Astrocyte (in vitro differentiated cells and primary cell): ENCODE measurements at regions not wholly inside any gene's neighbourhood (a gene's known extent, or its start where the extent isn't known, plus 50 kb on each side); places are given as distances from the start of the nearest gene placed in this dataset.

ENCODE experiments used
- DNase-seq: peaks from one replicate; pipeline ENCODE4 v3.0.0-alpha.2; 2010; ENCODE audit warnings: low read depth
- FAIRE-seq: peaks from 2 replicates; lab custom pipeline; 2011; peaks lifted over from hg19 to GRCh38; lab: Jason Lieb, UNC
- H2AFZ ChIP-seq: 2 replicates; pipeline ENCODE4 v1.6.0; 2012; ENCODE audit warnings: low read depth, low read length, inconsistent platforms
- H3K27ac ChIP-seq: 2 replicates; pipeline ENCODE4 v1.5.1; 2011; ENCODE audit warnings: low read depth, low read length, inconsistent platforms
- H3K27me3 ChIP-seq: 2 replicates; pipeline ENCODE4 v1.6.0; 2011; ENCODE audit warnings: low read length, inconsistent platforms; ENCODE audit not compliant: insufficient read depth
- H3K36me3 ChIP-seq: 2 replicates; pipeline ENCODE4 v1.5.1; 2011; ENCODE audit warnings: low read length, inconsistent platforms; ENCODE audit not compliant: insufficient read depth
- H3K4me1 ChIP-seq: 2 replicates; pipeline ENCODE4 v1.5.1; 2011; ENCODE audit warnings: low read length, inconsistent platforms; ENCODE audit not compliant: insufficient read depth
- H3K4me2 ChIP-seq: 2 replicates; pipeline ENCODE4 v1.6.0; 2012; ENCODE audit warnings: low read length, inconsistent platforms
- H3K4me3 ChIP-seq: 2 replicates; pipeline ENCODE4 v1.5.1; 2011; ENCODE audit warnings: low read depth, mild to moderate bottlenecking, low read length, inconsistent platforms; ENCODE audit not compliant: insufficient read depth
- H3K79me2 ChIP-seq: 2 replicates; pipeline ENCODE4 v1.6.0; 2012; ENCODE audit warnings: mild to moderate bottlenecking, low read length, inconsistent platforms; ENCODE audit not compliant: insufficient read depth
- H3K9ac ChIP-seq: 2 replicates; pipeline ENCODE4 v1.6.0; 2012; ENCODE audit warnings: mild to moderate bottlenecking, low read length, inconsistent platforms
- H3K9me3 ChIP-seq: 2 replicates; pipeline ENCODE4 v1.5.1; 2012; ENCODE audit warnings: low read depth, mild to moderate bottlenecking, low read length, inconsistent platforms; ENCODE audit not compliant: insufficient read depth
- H4K20me1 ChIP-seq: 2 replicates; pipeline ENCODE4 v1.6.0; 2012; ENCODE audit warnings: low read length, inconsistent platforms; ENCODE audit not compliant: insufficient read depth
- H3K27ac Mint-ChIP-seq: one replicate; pipeline ENCODE4 v1.8.0; 2021; ENCODE audit warnings: mild to moderate bottlenecking, mixed read lengths; ENCODE audit not compliant: unreplicated experiment
- H3K27me3 Mint-ChIP-seq: one replicate; pipeline ENCODE4 v1.8.0; 2021; ENCODE audit warnings: low read depth, mixed read lengths; ENCODE audit not compliant: unreplicated experiment
- H3K36me3 Mint-ChIP-seq: one replicate; pipeline ENCODE4 v1.8.0; 2021; ENCODE audit warnings: low read depth, mixed read lengths; ENCODE audit not compliant: unreplicated experiment
- H3K4me1 Mint-ChIP-seq: one replicate; pipeline ENCODE4 v1.8.0; 2021; ENCODE audit warnings: low read depth, mixed read lengths; ENCODE audit not compliant: unreplicated experiment
- H3K4me3 Mint-ChIP-seq: one replicate; pipeline ENCODE4 v1.8.0; 2021; ENCODE audit warnings: mild to moderate bottlenecking, moderate library complexity, mixed read lengths; ENCODE audit not compliant: unreplicated experiment
- H3K9me3 Mint-ChIP-seq: one replicate; pipeline ENCODE4 v1.8.0; 2021; ENCODE audit warnings: mild to moderate bottlenecking, mixed read lengths; ENCODE audit not compliant: unreplicated experiment
- EZH2 ChIP-seq: IDR thresholded peaks from 2 replicates; pipeline ENCODE4 v1.6.1; 2012; ENCODE audit warnings: mild to moderate bottlenecking, low read length, inconsistent platforms; ENCODE audit not compliant: insufficient read depth
- TF ChIP-seq, protein P1 (sequence below): IDR thresholded peaks from 2 replicates; pipeline ENCODE4 v1.5.1; 2011; ENCODE audit warnings: low read depth, mild to moderate bottlenecking, inconsistent platforms, low read length, moderate library complexity; ENCODE audit not compliant: insufficient read depth

DNA sequence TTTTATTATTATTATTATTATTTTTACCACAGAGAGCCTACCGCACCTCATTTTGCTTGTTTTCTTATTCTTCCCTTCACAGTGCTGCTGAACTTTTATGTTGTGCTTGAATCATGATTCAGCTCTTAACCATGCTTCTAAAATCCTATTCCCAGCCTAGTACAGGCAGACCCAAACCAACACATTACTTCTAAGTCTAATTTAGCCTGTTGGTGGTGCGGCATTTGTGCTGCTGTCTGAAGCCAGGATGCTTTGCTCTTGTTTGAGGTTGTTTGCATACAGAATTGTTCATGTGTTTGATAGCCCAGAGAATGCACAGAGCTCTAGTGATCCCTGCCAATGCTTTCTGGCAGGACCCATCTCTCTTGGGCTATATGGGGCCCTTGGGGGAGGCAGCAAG is 213.5 kb upstream of the KCNG1 start:
- Histone ChIP-seq H3K9ac (no peak overlapping the region), H3K4me1 (no peaks in the 10 kb centered on the region), H3K4me3 (no peak overlapping the region), H3K4me2 (no peak overlapping the region), H3K27ac (no peak overlapping the region), H3K9me3 (no peaks in the 10 kb centered on the region), H3K36me3 (no peaks in the 10 kb centered on the region), H3K27me3 (peaks cover 6% of the 10 kb centered on the region), H4K20me1 (no peaks in the 10 kb centered on the region), H2AFZ (no peak overlapping the region), H3K79me2 (no peaks in the 10 kb centered on the region)
- Mint-ChIP-seq H3K4me1 (peaks cover 9% of the 10 kb centered on the region), H3K4me3 (no peak overlapping the region), H3K36me3 (no peaks in the 10 kb centered on the region), H3K9me3 (peaks cover 20% of the 10 kb centered on the region), H3K27ac (no peak overlapping the region), H3K27me3 (peaks cover 18% of the 10 kb centered on the region)
- no peak for TF ChIP-seq EZH2
- TF ChIP-seq, protein P1, sequence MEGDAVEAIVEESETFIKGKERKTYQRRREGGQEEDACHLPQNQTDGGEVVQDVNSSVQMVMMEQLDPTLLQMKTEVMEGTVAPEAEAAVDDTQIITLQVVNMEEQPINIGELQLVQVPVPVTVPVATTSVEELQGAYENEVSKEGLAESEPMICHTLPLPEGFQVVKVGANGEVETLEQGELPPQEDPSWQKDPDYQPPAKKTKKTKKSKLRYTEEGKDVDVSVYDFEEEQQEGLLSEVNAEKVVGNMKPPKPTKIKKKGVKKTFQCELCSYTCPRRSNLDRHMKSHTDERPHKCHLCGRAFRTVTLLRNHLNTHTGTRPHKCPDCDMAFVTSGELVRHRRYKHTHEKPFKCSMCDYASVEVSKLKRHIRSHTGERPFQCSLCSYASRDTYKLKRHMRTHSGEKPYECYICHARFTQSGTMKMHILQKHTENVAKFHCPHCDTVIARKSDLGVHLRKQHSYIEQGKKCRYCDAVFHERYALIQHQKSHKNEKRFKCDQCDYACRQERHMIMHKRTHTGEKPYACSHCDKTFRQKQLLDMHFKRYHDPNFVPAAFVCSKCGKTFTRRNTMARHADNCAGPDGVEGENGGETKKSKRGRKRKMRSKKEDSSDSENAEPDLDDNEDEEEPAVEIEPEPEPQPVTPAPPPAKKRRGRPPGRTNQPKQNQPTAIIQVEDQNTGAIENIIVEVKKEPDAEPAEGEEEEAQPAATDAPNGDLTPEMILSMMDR = no peak
- DNase-seq = no peak
- FAIRE-seq = no peak

DNA sequence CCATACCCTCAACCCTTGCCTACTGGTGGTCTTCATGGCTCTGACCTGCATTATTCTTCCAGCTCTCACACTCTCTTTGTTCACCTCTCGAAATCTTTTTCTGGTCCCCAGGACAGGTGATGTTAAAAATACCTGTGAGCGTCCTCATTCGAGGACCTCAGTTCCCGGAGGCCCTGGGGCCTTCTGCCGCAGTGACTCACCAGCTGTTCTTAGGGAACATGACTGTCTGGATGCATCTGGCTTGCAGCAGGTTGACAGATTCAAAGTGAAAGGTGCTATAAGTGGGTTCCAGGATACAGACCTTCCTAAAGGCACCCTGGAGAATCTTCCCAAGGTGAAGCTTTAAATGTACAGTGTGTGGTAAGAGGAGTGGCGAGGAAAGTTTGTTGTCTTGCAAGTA is 210.4 kb upstream of the KCNG1 start:
- Mint-ChIP-seq H3K4me3 (no peak overlapping the region), H3K27me3 (peaks cover 32% of the 10 kb centered on the region), H3K27ac (no peak overlapping the region), H3K4me1 (peaks cover 9% of the 10 kb centered on the region), H3K36me3 (no peaks in the 10 kb centered on the region), H3K9me3 (peaks cover 16% of the 10 kb centered on the region)
- Histone ChIP-seq H3K36me3 (no peaks in the 10 kb centered on the region), H3K9ac (no peak overlapping the region), H3K4me1 (no peaks in the 10 kb centered on the region), H3K4me2 (no peak overlapping the region), H3K27me3 (peaks cover 19% of the 10 kb centered on the region), H2AFZ (no peak overlapping the region), H3K79me2 (no peaks in the 10 kb centered on the region), H4K20me1 (no peaks in the 10 kb centered on the region), H3K27ac (no peak overlapping the region), H3K4me3 (no peak overlapping the region), H3K9me3 (no peaks in the 10 kb centered on the region)
- no peak for DNase-seq
- no peak for TF ChIP-seq EZH2
- TF ChIP-seq, protein P1 = no peak
- no peak for FAIRE-seq

GRCh38 chr20:51230727-51231126 is 207.8 kb upstream of the KCNG1 start:
- Mint-ChIP-seq H3K27ac (no peak overlapping the region), H3K27me3 (peaks cover 39% of the 10 kb centered on the region), H3K4me1 (no peaks in the 10 kb centered on the region), H3K4me3 (no peak overlapping the region), H3K36me3 (no peaks in the 10 kb centered on the region), H3K9me3 (peaks cover 16% of the 10 kb centered on the region)
- H3K27me3 ChIP-seq = peaks cover 19% of the 10 kb centered on the region
- FAIRE-seq (no peak), DNase-seq (no peak)
- H3K9ac ChIP-seq = no peak overlapping the region
- no peaks in the 10 kb centered on the region for H3K79me2 ChIP-seq
- H3K9me3 ChIP-seq = no peaks in the 10 kb centered on the region
- H3K4me3 ChIP-seq = no peak overlapping the region
- H2AFZ ChIP-seq = no peak overlapping the region
- H3K4me1 ChIP-seq = no peaks in the 10 kb centered on the region
- TF ChIP-seq EZH2 = no peak
- TF ChIP-seq, protein P1 = no peak
- no peak overlapping the region for H3K4me2 ChIP-seq
- no peaks in the 10 kb centered on the region for H4K20me1 ChIP-seq
- no peak overlapping the region for H3K27ac ChIP-seq
- no peaks in the 10 kb centered on the region for H3K36me3 ChIP-seq
